ENCODE measurements at regions not wholly inside any gene's neighbourhood (a gene's known extent, or its start where the extent isn't known, plus 50 kb on each side); places are given as distances from the start of the nearest gene placed in this dataset.

DNA sequence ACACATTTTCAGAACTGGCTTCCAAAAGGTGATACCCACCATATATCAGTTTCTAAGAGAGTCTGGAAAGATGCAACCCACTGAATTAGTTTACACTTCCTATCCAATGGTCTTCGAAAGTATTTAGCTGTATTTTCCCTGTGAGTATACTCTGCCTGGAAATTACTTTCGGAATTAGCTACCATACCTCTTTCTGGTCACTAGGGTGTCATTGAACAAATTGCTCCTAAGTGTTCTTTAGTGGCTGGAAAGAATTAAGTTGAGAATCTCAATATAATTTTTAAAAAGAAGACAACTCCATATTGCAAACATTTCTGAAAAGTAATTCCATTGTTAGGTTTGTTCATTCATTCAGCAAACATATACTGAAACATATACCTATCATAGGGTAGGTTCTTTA lies 283.1 kb upstream of the SSTR1 start:
- TF ChIP-seq TAF1 (IDR thresholded peaks at IDR 0.05; ENCODE audit: low read depth) (no peak), POLR2AphosphoS5 (IDR thresholded peaks at IDR 0.05) (no peak), EP300 (conservative IDR thresholded peaks at IDR 0.05; ENCODE audit: poor library complexity, severe bottlenecking) (no peak), SMC3 (conservative IDR thresholded peaks at IDR 0.05; ENCODE audit: poor library complexity) (no peak), EZH2 (IDR thresholded peaks at IDR 0.05; ENCODE audit: borderline replicate concordance, insufficient read depth, low read length, poor library complexity, severe bottlenecking) (no peak), MXI1 (conservative IDR thresholded peaks at IDR 0.05; ENCODE audit: poor library complexity, severe bottlenecking) (no peak), RAD21 (conservative IDR thresholded peaks at IDR 0.05) (no peak)
- TF ChIP-seq, protein P1, sequence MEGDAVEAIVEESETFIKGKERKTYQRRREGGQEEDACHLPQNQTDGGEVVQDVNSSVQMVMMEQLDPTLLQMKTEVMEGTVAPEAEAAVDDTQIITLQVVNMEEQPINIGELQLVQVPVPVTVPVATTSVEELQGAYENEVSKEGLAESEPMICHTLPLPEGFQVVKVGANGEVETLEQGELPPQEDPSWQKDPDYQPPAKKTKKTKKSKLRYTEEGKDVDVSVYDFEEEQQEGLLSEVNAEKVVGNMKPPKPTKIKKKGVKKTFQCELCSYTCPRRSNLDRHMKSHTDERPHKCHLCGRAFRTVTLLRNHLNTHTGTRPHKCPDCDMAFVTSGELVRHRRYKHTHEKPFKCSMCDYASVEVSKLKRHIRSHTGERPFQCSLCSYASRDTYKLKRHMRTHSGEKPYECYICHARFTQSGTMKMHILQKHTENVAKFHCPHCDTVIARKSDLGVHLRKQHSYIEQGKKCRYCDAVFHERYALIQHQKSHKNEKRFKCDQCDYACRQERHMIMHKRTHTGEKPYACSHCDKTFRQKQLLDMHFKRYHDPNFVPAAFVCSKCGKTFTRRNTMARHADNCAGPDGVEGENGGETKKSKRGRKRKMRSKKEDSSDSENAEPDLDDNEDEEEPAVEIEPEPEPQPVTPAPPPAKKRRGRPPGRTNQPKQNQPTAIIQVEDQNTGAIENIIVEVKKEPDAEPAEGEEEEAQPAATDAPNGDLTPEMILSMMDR (IDR thresholded peaks at IDR 0.05; ENCODE audit: poor library complexity, severe bottlenecking) = no peak
- TF ChIP-seq, protein P2, sequence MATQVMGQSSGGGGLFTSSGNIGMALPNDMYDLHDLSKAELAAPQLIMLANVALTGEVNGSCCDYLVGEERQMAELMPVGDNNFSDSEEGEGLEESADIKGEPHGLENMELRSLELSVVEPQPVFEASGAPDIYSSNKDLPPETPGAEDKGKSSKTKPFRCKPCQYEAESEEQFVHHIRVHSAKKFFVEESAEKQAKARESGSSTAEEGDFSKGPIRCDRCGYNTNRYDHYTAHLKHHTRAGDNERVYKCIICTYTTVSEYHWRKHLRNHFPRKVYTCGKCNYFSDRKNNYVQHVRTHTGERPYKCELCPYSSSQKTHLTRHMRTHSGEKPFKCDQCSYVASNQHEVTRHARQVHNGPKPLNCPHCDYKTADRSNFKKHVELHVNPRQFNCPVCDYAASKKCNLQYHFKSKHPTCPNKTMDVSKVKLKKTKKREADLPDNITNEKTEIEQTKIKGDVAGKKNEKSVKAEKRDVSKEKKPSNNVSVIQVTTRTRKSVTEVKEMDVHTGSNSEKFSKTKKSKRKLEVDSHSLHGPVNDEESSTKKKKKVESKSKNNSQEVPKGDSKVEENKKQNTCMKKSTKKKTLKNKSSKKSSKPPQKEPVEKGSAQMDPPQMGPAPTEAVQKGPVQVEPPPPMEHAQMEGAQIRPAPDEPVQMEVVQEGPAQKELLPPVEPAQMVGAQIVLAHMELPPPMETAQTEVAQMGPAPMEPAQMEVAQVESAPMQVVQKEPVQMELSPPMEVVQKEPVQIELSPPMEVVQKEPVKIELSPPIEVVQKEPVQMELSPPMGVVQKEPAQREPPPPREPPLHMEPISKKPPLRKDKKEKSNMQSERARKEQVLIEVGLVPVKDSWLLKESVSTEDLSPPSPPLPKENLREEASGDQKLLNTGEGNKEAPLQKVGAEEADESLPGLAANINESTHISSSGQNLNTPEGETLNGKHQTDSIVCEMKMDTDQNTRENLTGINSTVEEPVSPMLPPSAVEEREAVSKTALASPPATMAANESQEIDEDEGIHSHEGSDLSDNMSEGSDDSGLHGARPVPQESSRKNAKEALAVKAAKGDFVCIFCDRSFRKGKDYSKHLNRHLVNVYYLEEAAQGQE (IDR thresholded peaks at IDR 0.05; ENCODE audit: borderline replicate concordance) = no peak

All from neural cell (in vitro differentiated cells).